ENCODE measurements at regions not wholly inside any gene's neighbourhood (a gene's known extent, or its start where the extent isn't known, plus 50 kb on each side); places are given as distances from the start of the nearest gene placed in this dataset.

GRCh38 chrX:40422021-40422420 is 158.7 kb upstream of the ATP6AP2 start:
- no peak for DNase-seq (ENCODE audit: low read depth)
- no peak overlapping the region for H3K4me3 ChIP-seq (ENCODE audit: low read depth, low read length)
- no peak for TF ChIP-seq CTCF (IDR thresholded peaks at IDR 0.05; ENCODE audit: control insufficient read depth, extremely low read depth, insufficient read depth)

- TF ChIP-seq CTCF (IDR thresholded peaks at IDR 0.05; ENCODE audit: control insufficient read depth, extremely low read depth, insufficient read depth) = no peak
- no peak for DNase-seq (ENCODE audit: low read depth)
- H3K4me3 ChIP-seq (ENCODE audit: low read depth, low read length) = no peak overlapping the region
Measured at GRCh38 chrX:40420899-40421729, 159.7 kb upstream of the ATP6AP2 start.

GRCh38 chrX:40418813-40419195 is 162.0 kb upstream of the ATP6AP2 start:
- no peak overlapping the region for H3K4me3 ChIP-seq (ENCODE audit: low read depth, low read length)
- TF ChIP-seq CTCF (IDR thresholded peaks at IDR 0.05; ENCODE audit: control insufficient read depth, extremely low read depth, insufficient read depth) = no peak
- DNase-seq (ENCODE audit: low read depth) = no peak

GRCh38 chrX:40418146-40418812 is 162.5 kb upstream of the ATP6AP2 start:
- no peak for TF ChIP-seq CTCF (IDR thresholded peaks at IDR 0.05; ENCODE audit: control insufficient read depth, extremely low read depth, insufficient read depth)
- DNase-seq (ENCODE audit: low read depth) = peak; percentile 26
- no peak overlapping the region for H3K4me3 ChIP-seq (ENCODE audit: low read depth, low read length)

- no peak for DNase-seq (ENCODE audit: low read depth)
- H3K4me3 ChIP-seq (ENCODE audit: low read depth, low read length) = no peak overlapping the region
- no peak for TF ChIP-seq CTCF (IDR thresholded peaks at IDR 0.05; ENCODE audit: control insufficient read depth, extremely low read depth, insufficient read depth)
Measured at GRCh38 chrX:40415675-40416074, 165.1 kb upstream of the ATP6AP2 start.

GRCh38 chrX:40414335-40414734 is 166.4 kb upstream of the ATP6AP2 start:
- DNase-seq (ENCODE audit: low read depth) = no peak
- H3K4me3 ChIP-seq (ENCODE audit: low read depth, low read length) = no peak overlapping the region
- TF ChIP-seq CTCF (IDR thresholded peaks at IDR 0.05; ENCODE audit: control insufficient read depth, extremely low read depth, insufficient read depth) = no peak
